ENCODE measurements at regions not wholly inside any gene's neighbourhood (a gene's known extent, or its start where the extent isn't known, plus 50 kb on each side); places are given as distances from the start of the nearest gene placed in this dataset.

DNA sequence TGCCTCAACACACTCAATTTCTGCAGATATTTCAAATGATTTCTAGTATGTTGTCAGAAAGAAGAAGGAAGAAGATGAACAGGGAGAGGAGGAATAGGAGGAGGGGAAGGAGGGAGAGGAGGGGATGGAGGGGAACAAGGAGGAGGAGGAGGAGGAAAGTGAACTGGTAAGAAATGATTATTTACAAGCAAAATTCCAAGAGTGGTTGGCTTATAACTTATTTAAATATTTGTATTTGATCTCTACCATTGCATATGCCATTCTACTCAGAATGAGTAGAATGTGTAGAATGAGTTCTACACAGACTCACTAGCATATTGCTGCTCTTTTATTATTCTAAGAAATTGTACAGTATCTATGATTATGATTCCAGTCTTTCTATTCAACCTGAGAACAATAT is 866.2 kb upstream of the DDX18 start:
- Histone ChIP-seq H3K79me1 (ENCODE audit: low read depth in 1 of 2, low read length in 2 of 2) (no peaks in the 10 kb centered on the region), H2AFZ (replicated peaks; ENCODE audit: low read length, poor library complexity) (no peak overlapping the region), H3K4me2 (ENCODE audit: low read depth, low read length) (no peak overlapping the region), H3K27ac (ENCODE audit: insufficient read depth, low read length) (no peak overlapping the region), H3K9ac (ENCODE audit: low read depth, low read length) (no peak overlapping the region), H3K36me3 (ENCODE audit: control insufficient read depth, insufficient read depth, low read length) (no peaks in the 10 kb centered on the region), H3K23ac (ENCODE audit: low read depth, low read length) (no peak overlapping the region), H2AK9ac (replicated peaks; ENCODE audit: low read depth, low read length, poor library complexity) (no peak overlapping the region), H3K4ac (ENCODE audit: low read depth, low read length) (no peak overlapping the region), H3K9me1 (ENCODE audit: insufficient read depth, low read length) (no peaks in the 10 kb centered on the region), H3K27me3 (ENCODE audit: control insufficient read depth, insufficient read depth, low read length) (no peaks in the 10 kb centered on the region), H2BK120ac (ENCODE audit: low read depth, low read length) (no peak overlapping the region), H2BK20ac (ENCODE audit: low read depth, low read length) (no peak overlapping the region), H4K20me1 (ENCODE audit: insufficient read depth, low read length) (no peaks in the 10 kb centered on the region), H3K18ac (ENCODE audit: low read depth, low read length) (no peak overlapping the region), H2BK15ac (ENCODE audit: low read depth, low read length) (no peak overlapping the region), H3K4me1 (ENCODE audit: control insufficient read depth, insufficient read depth, low read length) (no peaks in the 10 kb centered on the region), H4K91ac (ENCODE audit: insufficient read depth, low read depth, low read length) (no peak overlapping the region), H4K8ac (ENCODE audit: low read depth in 2 of 2, low read length in 2 of 2) (no peak overlapping the region), H2AK5ac (ENCODE audit: low read depth, low read length) (no peak overlapping the region), H3K4me3 (ENCODE audit: insufficient read depth, low read depth, low read length) (no peak overlapping the region), H3K9me3 (ENCODE audit: control insufficient read depth, insufficient read depth, low read length) (peaks cover 4% of the 10 kb centered on the region), H3K56ac (ENCODE audit: extremely low read depth, insufficient read depth, low read length) (no peak overlapping the region), H3K14ac (replicated peaks; ENCODE audit: low read depth, low read length) (no peak overlapping the region), H4K5ac (ENCODE audit: low read depth, low read length) (no peak overlapping the region), H2BK5ac (ENCODE audit: low read depth, low read length, poor library complexity, severe bottlenecking) (no peak overlapping the region)
- BruUV-seq (replicated peaks), result no TSS peak
- TF ChIP-seq SMC3 (IDR thresholded peaks at IDR 0.05; ENCODE audit: low read depth, low read length) (no peak), RAD21 (IDR thresholded peaks at IDR 0.05; ENCODE audit: low read length) (no peak), BHLHE40 (IDR thresholded peaks at IDR 0.05; ENCODE audit: low read depth, low read length) (no peak), FOS (IDR thresholded peaks at IDR 0.05; ENCODE audit: low read depth, low read length) (no peak), MXI1 (IDR thresholded peaks at IDR 0.05; ENCODE audit: borderline replicate concordance, low read depth, low read length) (no peak), RCOR1 (IDR thresholded peaks at IDR 0.05; ENCODE audit: insufficient replicate concordance, low read length) (no peak), MAFK (IDR thresholded peaks at IDR 0.05; ENCODE audit: low read depth, low read length) (no peak), RFX5 (IDR thresholded peaks at IDR 0.05; ENCODE audit: low read depth, low read length) (no peak), CEBPB (IDR thresholded peaks at IDR 0.05; ENCODE audit: low read depth, low read length) (no peak), NFE2L2 (IDR thresholded peaks at IDR 0.05; ENCODE audit: low read depth, low read length) (no peak), MAZ (IDR thresholded peaks at IDR 0.05; ENCODE audit: borderline replicate concordance, low read depth, low read length) (no peak), CHD1 (IDR thresholded peaks at IDR 0.05; ENCODE audit: low read depth, low read length) (no peak), POLR2A (IDR thresholded peaks at IDR 0.05; ENCODE audit: low read depth, low read length) (no peak)
- TF ChIP-seq, protein P1, sequence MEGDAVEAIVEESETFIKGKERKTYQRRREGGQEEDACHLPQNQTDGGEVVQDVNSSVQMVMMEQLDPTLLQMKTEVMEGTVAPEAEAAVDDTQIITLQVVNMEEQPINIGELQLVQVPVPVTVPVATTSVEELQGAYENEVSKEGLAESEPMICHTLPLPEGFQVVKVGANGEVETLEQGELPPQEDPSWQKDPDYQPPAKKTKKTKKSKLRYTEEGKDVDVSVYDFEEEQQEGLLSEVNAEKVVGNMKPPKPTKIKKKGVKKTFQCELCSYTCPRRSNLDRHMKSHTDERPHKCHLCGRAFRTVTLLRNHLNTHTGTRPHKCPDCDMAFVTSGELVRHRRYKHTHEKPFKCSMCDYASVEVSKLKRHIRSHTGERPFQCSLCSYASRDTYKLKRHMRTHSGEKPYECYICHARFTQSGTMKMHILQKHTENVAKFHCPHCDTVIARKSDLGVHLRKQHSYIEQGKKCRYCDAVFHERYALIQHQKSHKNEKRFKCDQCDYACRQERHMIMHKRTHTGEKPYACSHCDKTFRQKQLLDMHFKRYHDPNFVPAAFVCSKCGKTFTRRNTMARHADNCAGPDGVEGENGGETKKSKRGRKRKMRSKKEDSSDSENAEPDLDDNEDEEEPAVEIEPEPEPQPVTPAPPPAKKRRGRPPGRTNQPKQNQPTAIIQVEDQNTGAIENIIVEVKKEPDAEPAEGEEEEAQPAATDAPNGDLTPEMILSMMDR (conservative IDR thresholded peaks at IDR 0.05; ENCODE audit: low read depth, low read length), result no peak
- TF ChIP-seq, protein P2, sequence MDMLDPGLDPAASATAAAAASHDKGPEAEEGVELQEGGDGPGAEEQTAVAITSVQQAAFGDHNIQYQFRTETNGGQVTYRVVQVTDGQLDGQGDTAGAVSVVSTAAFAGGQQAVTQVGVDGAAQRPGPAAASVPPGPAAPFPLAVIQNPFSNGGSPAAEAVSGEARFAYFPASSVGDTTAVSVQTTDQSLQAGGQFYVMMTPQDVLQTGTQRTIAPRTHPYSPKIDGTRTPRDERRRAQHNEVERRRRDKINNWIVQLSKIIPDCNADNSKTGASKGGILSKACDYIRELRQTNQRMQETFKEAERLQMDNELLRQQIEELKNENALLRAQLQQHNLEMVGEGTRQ (IDR thresholded peaks at IDR 0.05; ENCODE audit: low read depth, low read length), result no peak
- DNase-seq (no peak), ATAC-seq (ENCODE audit: low read depth) (no peak)
- POLR2A ChIA-PET (ENCODE audit: unreplicated experiment), result no interaction called here
- dilution Hi-C loops (cut with HindIII; ENCODE audit: low sequenced_read_pairs, unreplicated experiment), result no loop called here
- CTCF ChIA-PET, result no interaction called here
- intact Hi-C loops (cut with micrococcal nuclease), result no loop called here
- in situ Hi-C loops (cut with MboI; ENCODE audit: low sequenced_read_pairs), result no loop called here
